Astrocyte (in vitro differentiated cells and primary cell): ENCODE measurements at regions not wholly inside any gene's neighbourhood (a gene's known extent, or its start where the extent isn't known, plus 50 kb on each side); places are given as distances from the start of the nearest gene placed in this dataset.
"Not testable (repeated sequence)": the region's sequence is repeated elsewhere in the genome, so short reads cannot be mapped to it uniquely, and the experiment has no call there.

ENCODE experiments used
- EZH2 ChIP-seq: IDR thresholded peaks from 2 replicates; pipeline ENCODE4 v1.6.1; 2012; ENCODE audit warnings: mild to moderate bottlenecking, low read length, inconsistent platforms; ENCODE audit not compliant: insufficient read depth
- TF ChIP-seq, protein P1 (sequence below): IDR thresholded peaks from 2 replicates; pipeline ENCODE4 v1.5.1; 2011; ENCODE audit warnings: low read depth, mild to moderate bottlenecking, inconsistent platforms, low read length, moderate library complexity; ENCODE audit not compliant: insufficient read depth

DNA sequence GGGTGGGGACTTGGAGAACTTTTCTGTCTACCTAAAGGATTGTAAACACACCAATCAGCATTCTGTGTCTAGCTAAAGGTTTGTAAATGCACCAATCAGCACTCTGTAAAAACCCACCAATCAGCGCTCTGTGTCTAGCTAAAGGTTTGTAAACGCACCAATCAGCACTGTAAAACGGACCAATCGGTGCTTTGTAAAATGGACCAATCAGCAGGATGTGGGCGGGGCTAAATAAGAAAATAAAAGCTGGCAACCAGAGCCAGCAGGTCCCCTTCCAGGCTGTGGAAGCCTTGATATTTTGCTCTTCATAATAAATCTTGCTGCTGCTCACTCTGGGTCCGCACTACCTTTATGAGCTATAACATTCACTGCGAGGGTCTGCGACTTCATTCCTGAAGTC is 331.3 kb downstream of the SUCLG1 start:
- TF ChIP-seq, protein P1, sequence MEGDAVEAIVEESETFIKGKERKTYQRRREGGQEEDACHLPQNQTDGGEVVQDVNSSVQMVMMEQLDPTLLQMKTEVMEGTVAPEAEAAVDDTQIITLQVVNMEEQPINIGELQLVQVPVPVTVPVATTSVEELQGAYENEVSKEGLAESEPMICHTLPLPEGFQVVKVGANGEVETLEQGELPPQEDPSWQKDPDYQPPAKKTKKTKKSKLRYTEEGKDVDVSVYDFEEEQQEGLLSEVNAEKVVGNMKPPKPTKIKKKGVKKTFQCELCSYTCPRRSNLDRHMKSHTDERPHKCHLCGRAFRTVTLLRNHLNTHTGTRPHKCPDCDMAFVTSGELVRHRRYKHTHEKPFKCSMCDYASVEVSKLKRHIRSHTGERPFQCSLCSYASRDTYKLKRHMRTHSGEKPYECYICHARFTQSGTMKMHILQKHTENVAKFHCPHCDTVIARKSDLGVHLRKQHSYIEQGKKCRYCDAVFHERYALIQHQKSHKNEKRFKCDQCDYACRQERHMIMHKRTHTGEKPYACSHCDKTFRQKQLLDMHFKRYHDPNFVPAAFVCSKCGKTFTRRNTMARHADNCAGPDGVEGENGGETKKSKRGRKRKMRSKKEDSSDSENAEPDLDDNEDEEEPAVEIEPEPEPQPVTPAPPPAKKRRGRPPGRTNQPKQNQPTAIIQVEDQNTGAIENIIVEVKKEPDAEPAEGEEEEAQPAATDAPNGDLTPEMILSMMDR, result not testable (repeated sequence)
- not testable (repeated sequence) for TF ChIP-seq EZH2
